ENCODE measurements at regions not wholly inside any gene's neighbourhood (a gene's known extent, or its start where the extent isn't known, plus 50 kb on each side); places are given as distances from the start of the nearest gene placed in this dataset.

- no peak for TF ChIP-seq CHD7 (IDR thresholded peaks at IDR 0.05; ENCODE audit: insufficient replicate concordance, low read length)
- no peak for TF ChIP-seq SAP30 (IDR thresholded peaks at IDR 0.05; ENCODE audit: insufficient read depth, insufficient replicate concordance, low read length)
- TF ChIP-seq EGR1 (IDR thresholded peaks at IDR 0.05; ENCODE audit: borderline replicate concordance, low read depth, low read length) = no peak
- TF ChIP-seq POU5F1 (IDR thresholded peaks at IDR 0.05; ENCODE audit: low read depth, low read length) = no peak
- TF ChIP-seq SUZ12 (IDR thresholded peaks at IDR 0.05; ENCODE audit: low read length) = no peak
- TF ChIP-seq BCL11A (IDR thresholded peaks at IDR 0.05; ENCODE audit: low read depth in 2 of 2, low read length in 2 of 2) = no peak
- TF ChIP-seq E2F6 (IDR thresholded peaks at IDR 0.05) = no peak
- no peak for TF ChIP-seq TEAD4 (IDR thresholded peaks at IDR 0.05; ENCODE audit: low read depth, low read length)
- TF ChIP-seq CHD1 (IDR thresholded peaks at IDR 0.05; ENCODE audit: low read depth, low read length) = no peak
These were observed 148.6 kb upstream of the NSMCE3 start (continued) for GRCh38 chr15:29418178-29418577.

All from H1 (cell line).